GM18867 (cell line): ENCODE measurements at regions not wholly inside any gene's neighbourhood (a gene's known extent, or its start where the extent isn't known, plus 50 kb on each side); places are given as distances from the start of the nearest gene placed in this dataset.
A peak's percentile ranks its signal among the peaks of the same experiment; 100 is the strongest.
"Not testable (repeated sequence)": the region's sequence is repeated elsewhere in the genome, so short reads cannot be mapped to it uniquely, and the experiment has no call there.

Source experiments
- ATAC-seq: cut with Tn5 transposase; IDR thresholded peaks from one replicate; pipeline ENCODE4 v1.9.1; 2021; ENCODE audit warnings: mild to moderate bottlenecking, moderate library complexity; ENCODE audit not compliant: unreplicated experiment

DNA sequence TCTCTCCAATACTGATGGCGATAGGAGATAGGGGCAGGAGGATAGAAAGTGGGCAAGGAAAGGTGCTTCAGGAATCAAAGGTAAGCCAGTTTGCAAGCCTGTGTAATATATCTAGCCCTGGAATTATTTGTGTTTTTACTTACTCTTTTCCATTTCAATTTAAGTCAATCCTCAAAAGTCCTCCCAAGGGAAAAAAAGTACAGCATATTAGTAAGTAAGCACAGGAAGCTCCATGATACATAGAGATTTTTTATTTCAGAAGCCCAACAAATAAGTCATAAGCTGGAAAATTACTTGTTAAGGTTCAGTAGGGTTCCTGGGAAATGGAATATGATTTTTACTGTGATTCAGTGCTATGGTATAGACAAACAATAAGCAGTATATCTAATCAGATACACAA, 337.7 kb upstream of the DUSP10 start:
- ATAC-seq = no peak

DNA sequence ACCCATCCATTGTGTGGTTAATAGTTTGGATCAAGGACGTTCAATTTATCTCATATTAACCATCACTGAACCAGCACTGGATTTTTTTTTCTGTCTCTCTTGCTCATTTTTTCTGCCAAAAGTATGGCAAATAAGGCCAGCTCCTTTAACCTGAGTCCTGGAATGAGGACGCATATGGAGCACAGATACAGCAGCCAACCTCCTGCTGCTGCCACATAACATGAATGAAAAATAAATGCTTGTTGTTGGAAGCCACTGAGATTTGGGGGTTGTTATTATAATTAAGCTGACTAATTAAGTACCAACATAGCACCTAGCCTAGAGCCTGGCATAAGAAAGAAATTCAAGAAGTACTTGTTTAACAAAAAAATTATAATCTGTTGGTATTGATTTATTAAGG, 335.3 kb upstream of the DUSP10 start:
- ATAC-seq = no peak

DNA sequence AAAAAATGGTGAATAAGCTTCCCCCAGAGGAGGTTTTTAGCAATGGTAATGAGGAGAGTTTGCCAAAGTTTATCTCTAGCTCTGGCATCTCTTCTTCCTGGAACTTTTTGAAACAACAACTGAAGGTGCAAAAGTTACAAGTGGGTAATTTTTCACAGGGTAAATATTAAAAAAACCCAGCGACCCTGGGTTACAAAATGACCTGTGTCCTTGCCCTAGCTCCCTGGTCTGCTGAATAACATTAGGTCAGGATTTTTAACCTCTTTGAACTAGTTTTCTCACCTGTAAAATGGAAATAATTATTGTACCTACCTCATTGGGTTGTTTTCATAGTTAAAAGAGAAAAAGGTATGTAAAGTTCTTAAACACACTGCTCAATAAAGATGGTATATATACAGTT, 332.4 kb upstream of the DUSP10 start:
- no peak for ATAC-seq

DNA sequence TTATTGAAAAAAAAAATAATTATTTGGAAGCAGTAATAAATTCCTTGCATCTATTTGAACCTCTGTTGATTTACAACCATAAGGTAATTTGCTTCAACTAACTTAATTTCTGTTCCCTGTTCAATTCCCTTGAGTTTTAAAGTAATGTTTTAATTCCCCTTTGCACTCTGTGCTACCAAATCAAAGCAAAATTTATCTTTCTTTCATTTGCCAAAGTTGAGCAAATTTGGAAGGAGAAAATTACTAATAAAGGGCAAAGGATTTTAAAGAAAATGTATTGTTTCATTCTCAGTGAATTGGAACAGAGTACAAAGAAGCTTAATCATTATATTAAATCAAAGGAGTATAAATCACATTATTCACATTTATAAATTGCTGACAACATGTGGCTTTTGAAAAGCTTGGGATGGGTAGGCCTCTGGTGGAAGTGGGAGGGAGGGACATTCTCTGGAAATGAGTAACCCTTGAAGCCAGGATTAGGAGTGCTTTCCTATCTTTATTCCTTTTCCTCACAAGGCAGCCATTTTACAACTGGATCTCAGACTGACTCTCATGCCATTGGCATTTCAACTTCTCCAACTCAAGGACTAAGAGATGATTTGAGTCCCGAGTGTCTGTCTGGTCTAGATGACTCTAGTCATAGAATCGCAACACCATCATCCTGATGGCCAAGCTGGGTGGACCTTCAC, 331.6 kb upstream of the DUSP10 start:
- no peak for ATAC-seq

DNA sequence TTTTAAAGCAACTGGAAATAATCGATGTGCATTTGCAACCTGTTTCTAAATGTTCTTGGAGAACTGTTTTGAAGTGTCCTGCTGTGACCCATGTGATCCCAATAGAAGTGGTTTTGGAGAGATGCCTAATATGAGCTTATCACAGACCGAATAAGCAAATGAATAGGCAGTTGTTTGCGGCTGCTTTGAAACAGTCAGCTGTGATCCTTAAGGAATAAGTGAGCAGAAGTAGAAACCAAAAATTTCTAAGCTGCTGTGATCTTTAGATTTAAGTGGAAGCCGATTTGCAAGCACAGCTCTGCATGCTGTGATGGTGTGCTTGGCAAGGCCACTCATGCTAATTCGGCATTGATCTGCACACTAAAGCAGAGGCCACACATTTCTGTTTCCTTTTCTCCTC, 329.5 kb upstream of the DUSP10 start:
- ATAC-seq = no peak

DNA sequence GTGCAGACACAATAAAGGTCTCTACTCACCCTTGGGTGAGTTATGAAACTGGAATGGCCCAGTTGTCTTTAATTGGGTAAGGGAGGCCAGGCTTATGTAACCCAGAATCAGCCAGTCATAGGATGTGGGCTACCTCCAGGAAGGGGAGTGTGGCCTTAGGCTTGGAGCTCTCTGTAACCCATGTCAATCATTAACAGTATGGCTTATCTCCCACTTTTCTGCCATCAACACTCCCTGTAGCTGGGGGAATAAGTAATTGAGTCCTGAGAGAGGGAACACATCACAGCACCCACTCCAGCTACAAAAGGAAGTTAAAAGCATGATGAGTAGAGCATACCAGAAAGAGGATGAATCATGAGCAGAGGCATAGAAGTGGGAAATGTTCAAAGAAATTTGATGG, 327.0 kb upstream of the DUSP10 start:
- ATAC-seq = no peak

DNA sequence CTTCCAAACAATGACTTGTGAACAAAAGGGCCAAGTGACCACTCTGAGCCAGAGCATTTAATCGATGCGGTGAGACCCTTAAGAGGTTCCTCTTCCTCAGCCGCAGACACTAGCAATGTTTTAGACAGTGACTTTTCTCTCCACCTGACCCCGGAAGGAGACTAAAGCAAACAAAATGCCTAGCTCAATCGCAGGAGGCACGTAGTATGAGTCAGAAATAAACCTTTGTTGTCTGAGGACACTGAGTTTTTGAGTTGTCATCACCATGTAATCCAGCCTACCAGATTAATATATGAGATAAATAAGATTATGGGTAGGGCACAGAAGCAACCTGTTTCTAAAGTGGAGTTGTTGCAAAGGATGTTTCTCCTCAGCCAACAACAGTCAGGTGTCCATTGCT, 326.2 kb upstream of the DUSP10 start:
- ATAC-seq = no peak

DNA sequence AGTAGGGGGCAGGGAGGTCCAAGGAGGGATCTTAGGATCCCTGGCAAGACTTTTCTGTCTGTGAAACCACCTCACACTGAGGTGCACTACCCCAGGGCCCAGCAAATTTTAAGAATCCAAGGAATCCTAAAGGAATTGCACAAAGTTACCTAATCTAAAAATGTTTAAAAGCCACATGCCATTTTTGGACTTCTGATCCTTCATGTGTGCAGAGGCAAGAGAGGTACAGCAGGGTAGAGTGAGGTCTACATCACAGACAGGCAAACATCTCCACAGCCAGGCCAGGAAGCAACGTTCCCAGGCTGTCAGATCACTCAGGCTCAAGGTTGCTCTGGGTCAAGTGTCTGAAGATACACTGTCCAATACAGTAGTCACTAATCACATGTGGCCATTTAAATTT, 324.6 kb upstream of the DUSP10 start:
- ATAC-seq = no peak

DNA sequence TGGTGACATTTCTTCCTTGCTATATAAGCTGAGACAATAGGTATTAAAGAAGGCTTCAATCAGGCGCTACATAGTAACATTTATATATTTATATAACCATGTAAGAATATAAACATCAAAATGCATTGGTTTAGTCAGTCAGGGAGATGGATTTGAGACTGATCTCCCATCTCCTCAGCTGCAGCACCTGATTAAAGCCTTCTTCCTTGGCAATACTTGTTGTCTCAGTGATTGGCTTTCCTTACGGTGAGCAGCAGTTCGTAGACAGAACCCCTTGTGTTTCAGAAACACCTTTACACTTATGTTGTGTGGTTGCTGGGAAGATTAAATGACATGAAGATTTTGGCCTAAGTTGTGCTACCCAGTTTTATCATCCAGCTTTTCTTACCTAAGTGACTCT, 323.3 kb upstream of the DUSP10 start:
- no peak for ATAC-seq

DNA sequence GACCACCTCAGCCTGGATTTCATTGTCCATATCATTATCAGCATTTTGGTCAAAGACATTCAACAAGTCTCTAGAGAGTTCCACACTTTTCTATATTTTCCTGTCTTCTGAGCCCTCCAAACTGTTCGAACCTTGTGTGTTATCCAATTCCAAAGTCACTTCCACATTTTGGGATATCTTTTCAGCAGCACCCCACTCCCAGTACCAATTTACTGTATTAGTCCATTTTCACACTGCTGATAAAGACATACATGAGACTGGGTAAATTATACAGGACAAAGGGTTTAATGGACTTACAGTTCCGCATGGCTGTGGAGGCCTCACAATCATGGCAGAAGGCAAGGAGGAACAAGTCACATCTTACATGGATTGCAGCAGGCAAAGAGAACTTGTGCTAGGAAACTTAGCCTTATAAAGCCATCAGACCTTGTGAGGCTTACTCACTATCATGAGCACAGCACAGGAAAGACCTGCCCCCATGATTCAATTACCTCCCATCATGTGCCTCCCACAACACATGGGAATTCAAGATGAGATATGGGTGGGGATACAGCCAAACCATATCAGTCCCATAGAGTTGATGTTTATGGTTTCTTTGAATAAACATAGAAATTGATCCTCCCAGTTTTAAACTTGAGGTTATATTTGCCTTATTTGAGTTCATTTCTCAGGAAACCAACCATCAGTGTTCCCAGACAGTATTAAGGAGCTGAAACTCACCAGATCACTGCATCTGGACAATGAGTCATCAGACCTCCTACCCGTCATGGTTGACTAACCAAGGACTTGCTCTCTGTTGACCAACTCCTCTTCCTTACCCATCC, 322.7 kb upstream of the DUSP10 start:
- no peak for ATAC-seq

DNA sequence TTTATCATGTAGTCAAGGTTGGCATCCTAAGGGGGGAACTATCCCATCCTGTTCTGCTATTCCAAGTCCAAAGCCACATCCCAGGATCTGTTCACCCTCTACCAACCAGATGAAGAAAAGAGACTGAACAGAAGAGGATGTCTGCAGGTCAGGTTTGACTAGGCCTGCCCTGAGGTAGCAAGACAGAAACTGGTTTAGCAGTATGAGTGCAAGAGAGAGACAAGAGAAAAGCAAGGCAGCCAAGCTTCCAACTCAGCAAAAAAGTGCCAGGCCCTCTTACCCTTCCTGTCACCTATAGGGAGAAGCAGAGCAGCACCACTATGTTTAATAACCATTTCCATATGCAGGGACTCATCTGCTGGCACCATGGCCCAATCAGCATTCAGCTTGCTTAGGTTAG, 320.8 kb upstream of the DUSP10 start:
- ATAC-seq = no peak

DNA sequence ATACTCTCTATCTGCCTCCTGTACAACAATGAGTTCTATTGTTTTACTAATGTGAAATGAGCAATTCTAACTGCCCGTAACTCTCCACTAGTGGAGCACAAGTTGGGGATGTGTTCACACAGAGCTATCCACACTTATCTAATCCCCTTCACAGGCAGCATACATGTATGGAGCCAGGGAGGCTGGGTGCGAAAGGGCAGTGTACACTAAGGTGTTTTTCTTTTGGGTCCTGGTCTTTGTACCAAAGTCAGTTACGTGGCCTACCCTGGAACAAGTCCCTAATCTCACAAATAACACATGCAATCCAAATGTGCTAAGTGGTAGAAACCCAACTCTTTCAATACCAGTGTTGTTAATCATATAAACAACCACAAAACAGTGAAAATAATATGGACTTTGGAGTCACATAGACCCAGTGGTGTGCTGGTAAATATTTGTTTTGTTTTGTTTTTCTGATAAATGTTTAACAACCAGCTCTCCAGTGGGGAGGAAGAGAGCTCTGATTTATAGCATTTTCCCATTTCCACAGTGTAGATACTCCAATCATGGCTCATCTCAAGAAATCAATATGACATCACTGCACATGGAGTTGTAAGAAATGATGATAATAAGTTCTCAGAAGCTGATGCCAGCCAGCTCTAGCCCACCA, 319.9 kb upstream of the DUSP10 start:
- no peak for ATAC-seq

DNA sequence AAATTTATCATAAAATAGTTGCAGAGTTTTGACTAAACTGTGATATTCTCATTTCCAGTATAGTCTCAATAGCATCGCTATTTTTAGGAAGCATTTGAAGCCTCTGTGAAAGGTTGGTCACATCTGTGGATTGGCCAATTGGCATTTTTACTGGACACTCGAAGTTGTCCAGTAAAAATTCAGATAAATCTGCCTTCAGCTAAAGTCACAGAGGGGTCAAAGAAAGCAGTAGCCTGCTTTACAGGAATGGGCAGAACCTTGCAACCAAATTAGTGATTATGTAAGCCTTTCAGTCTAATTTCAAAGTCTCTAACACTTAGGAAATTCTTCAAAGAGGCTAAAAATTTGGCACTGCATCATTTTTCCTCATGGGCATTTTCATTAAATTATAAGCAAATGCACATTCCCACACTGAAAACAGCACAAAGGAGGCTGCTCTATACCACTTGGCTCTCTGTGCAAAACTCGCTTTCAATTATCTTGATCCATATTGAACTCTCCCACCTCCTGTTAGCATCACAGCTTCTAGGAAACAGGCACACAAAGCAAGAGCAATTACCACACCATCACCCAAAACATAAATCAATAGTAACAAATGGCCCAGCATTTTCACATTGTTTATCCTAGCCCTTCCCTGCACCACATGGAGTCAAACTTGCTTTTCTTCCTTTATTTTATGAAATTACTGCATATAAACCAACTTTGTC, 318.5 kb upstream of the DUSP10 start:
- ATAC-seq = no peak

DNA sequence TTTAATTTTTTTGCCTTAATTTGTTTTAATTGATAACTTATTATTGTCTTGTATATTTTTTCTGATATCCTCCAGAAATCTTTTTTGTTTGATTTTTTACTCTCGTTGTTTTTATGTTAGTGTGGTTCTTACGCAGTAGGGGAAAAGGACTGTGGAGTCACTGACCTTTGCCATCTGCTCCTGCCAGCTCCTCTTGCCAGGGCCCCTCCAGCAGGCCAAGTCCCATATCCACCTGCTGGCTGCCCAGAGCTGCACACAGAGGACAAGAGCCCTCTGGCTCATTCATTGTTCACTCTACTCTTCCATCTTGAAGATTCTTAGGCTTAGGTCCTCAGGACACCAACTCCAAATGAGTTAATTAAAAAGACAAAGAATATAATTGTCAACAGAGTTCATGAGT, 316.4 kb upstream of the DUSP10 start:
- no peak for ATAC-seq

DNA sequence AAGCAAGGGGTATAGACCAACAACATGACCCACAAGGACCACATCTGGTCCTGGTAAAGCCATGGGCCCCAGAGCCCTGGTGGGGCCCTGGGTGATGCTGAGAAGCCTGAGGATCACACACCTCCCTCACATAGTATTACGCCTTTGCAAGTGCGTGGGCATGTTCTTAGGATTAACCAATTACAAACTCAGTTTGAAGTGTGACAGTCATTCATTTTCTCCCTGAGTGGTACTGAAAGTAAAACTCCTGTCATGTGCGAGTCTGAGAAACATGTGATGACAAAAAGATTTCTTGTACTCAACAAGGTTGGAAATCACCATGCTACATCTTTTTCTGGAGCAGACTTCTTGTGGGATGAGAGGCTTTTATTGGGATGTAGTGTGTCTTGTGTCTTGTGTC, 315.3 kb upstream of the DUSP10 start:
- peak; percentile 76 for ATAC-seq

DNA sequence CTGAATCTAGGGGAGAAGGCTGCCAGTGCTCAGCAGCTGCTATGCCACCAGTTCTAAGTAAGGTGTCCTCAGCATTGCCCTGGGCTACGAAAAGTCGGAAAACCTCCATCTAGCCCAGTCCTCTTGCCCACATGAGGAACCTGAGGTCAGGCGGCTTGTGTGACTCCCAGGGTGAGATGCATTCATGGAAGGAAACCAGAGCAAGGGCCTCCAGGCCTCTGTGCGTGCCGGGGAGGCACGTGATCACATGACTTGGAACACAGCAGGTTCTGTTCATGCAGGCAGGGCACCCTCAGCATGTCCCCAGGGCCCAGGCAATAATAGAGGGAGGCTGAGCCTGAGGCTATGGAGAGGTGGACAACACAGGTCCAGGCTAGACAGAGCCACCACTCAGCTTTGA, 312.5 kb upstream of the DUSP10 start:
- ATAC-seq = no peak

DNA sequence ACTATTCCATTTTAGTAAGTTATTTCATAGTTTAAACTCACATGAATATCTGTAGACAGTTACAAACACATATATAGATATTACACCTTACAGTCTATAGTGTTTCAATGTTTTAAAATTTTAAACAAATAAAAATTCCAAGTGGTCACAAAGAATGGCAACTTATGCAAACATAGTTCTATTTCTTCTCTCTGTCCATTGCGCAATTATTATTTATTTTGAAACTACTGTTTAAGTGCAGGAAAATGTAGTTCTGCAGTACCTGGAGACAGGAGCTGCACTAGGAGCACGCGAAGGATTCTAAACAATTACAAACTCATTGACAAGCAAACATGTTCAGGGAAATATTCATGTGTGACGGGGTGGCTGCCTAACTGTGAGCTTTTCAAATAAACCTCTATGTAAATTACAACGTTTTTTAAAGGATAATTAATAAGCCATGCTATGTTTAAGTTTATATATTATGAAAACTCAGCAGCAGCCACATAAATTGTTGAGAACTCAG, 312.0 kb upstream of the DUSP10 start:
- ATAC-seq = no peak

DNA sequence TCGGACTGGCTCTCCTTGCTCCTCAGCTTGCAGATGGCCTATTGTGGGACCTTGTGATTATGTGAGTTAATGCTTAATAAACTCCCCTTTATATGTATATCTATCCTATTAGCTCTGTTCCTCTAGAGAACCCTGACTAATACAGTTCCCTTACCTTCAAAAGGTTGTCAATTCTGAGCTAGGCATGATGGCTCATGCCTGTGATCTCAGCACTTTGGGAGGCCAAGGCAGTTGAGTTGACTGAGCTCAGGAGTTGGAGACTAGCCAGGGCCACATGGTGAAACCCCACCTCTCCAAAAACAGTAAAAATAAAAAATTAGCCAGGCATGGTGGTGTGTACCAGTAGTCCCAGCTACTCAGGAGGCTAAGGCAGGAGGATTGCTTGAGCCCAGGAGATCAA, 309.4 kb upstream of the DUSP10 start:
- ATAC-seq = not testable (repeated sequence)

DNA sequence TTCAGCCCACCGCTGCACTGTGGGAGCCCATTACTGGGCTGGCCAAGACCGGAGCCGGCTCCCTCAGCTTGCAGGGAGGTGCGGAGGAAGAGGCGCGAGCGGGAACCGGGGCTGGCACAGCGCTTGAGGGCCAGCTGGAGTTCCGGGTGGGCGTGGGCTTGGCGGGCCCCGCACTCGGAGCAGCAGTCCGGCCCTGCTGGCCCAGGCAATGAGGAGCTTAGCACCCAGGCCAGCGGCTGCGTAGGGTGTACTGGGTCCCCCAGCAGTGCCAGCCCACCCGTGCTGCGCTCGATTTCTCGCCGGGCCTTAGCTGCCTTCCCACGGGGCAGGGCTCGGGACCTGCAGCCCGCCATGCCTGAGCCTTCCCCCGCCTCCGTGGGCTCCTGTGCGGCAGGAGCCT, 307.8 kb upstream of the DUSP10 start:
- ATAC-seq = not testable (repeated sequence)

DNA sequence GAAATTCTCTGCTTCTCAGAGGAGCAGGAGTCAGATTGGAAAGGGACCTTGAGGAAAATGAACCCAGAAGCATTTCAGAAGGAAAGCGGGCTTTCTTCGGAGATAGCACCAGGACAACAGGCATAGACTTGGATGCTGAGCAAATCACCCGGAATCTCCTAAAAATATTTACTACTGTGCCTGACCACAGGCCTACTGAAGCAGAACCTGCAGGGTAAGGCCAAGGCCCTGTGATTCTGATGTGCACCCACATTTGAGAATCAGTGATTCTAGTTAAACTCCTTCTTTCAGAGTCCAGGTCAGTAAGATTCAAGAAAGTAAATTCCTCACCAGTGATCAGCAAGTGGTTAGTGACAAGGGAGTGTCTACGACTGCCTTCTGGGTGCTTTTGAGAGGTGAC, 307.3 kb upstream of the DUSP10 start:
- no peak for ATAC-seq

DNA sequence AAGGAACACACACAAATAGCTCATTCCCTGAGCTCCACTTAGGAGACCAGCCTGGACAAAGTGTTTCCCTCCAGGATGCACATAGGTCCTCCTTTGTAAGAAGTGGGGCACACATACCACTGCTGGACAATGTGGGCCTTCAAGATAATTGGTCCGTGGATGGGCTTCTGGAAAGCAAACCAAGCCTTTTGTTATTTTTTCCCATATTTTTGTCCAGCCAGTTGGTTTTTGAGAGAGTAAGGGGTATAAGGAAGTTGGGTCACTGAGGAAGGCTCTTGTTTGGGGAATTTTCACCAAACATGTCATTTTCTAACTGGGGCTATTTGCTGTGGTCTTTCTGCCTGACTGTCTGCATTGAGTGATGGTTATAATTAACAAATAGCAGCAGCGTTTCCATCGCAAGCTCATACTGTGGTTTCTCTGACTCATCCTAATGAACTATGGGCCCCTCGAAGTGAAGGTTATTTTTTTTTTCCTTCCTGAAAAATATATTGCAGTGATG, 306.3 kb upstream of the DUSP10 start:
- ATAC-seq = peak; percentile 80
